ENCODE measurements at regions not wholly inside any gene's neighbourhood (a gene's known extent, or its start where the extent isn't known, plus 50 kb on each side); places are given as distances from the start of the nearest gene placed in this dataset.

DNA sequence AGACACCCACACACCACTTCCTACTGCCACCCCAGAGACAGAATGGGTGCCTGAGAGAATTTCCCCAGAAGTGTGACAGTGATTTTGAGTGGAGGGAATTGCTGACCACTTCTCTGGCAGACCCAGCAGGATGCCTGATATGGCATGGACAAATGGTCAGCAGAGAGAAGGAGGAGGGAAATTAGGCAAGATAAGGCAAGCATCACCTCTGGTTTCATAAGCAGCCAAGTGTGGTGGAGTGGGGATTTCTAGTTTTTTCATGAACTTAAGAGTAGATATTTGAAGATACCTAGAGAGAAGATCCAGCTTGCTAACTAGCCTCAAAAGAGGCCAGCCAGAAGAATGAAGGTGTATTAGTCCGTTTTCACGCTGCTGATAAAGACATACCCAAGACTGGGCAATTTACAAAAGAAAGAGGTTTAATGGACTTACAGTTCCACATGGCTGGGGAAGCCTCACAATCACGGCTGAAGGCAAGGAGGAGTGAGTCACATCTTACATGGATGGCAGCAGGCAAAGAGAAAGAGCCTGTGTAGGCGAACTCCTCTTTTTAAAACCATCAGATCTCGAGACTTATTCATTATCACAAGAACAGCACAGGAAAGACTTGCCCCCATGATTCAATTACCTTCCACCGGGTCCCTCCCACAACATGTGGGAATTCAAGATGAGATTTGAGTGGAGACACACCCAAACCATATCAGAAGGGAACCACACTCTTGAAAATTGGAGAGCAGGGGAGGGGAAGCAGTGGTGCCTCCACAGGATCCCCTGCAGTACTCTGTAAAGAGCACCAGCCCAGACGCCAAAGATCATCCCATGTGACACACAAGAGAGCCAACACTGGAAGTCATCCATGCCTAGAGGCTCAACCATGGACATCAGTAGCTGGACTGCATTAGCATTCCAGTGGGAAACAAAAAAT is 64.2 kb downstream of the RBM43 start:
- Mint-ChIP-seq H3K27me3 (peaks cover 0 to 11% (median 5%) of the 10 kb centered on the region in 5 donors), H3K27ac (no peak overlapping the region), H3K4me1 (peaks cover 0 to 14% (median 7%) of the 10 kb centered on the region in 7 donors), H3K9me3 (peaks cover 0 to 6% (median 0%) of the 10 kb centered on the region in 11 donors), H3K4me3 (no peak overlapping the region), H3K36me3 (no peaks in the 10 kb centered on the region)
- intact Hi-C loops (cut with micrococcal nuclease), result no loop called here
- no peak for ATAC-seq
- H3K36me3 ChIP-seq (ENCODE audit: control insufficient read depth in 2 of 3, insufficient read depth in 3 of 3, low read length in 3 of 3), result no peaks in the 10 kb centered on the region
- ChIA-PET CTCF (no interaction called here), POLR2A (no interaction called here)
- H3K9me3 ChIP-seq (ENCODE audit: control insufficient read depth in 2 of 3, low read length in 3 of 3), result no peaks in the 10 kb centered on the region
- no peak overlapping the region for H3K27ac ChIP-seq (ENCODE audit: low read depth, low read length)
- H3K4me3 ChIP-seq (ENCODE audit: low read length), result no peak overlapping the region
- no peaks in the 10 kb centered on the region for H3K4me1 ChIP-seq (ENCODE audit: control insufficient read depth in 2 of 2, insufficient read depth in 2 of 2, low read length in 2 of 2)
- DNase-seq, result no peak
- H3K27me3 ChIP-seq (ENCODE audit: control insufficient read depth in 2 of 2, insufficient read depth in 2 of 2, low read length in 2 of 2), result no peaks in the 10 kb centered on the region

DNA sequence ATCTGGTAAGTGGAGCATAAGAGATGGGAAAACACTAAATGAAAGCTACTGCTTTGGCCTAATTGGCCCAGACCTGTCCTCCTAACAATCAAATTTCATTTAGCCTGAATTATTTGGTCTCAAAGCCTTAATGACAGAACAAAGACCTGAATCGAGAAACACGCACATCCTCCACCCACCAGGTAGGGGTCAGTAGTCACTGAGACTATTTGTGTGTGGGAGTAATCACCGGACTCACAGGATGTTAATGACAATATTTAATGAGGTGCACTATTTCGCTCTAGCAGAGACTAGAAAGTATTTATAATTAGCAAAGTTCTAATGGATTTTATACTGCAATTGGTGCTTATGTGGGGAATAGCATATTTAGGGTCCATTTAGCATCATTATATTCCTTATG is 68.1 kb downstream of the RBM43 start:
- POLR2A ChIA-PET, result no interaction called here
- no peak overlapping the region for H3K4me3 Mint-ChIP-seq
- H3K9me3 Mint-ChIP-seq, result peaks cover 0 to 6% (median 0%) of the 10 kb centered on the region in 11 donors

DNA sequence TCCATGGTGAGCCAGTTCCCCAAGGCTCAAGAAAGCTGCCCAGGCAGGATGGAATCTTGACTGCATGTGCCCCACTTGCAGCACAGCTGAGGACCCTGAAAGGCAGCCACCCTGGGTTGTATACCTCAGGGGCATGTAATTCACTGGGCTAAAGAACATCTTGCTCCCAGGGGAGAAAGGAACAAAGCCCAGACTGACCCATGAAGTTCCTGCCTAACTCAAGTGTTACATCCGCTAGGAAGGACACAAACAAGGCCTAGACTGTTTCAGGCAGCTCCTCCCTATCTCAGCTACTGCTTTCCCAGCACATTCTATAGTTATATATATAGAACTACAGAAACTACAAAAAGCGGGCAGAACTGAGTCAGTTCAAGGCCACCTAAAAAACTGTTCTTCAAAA is 69.0 kb downstream of the RBM43 start:
- no peaks in the 10 kb centered on the region for H3K36me3 ChIP-seq (ENCODE audit: control insufficient read depth in 2 of 3, insufficient read depth in 3 of 3, low read length in 3 of 3)
- POLR2A ChIA-PET, result no interaction called here

More for the DNA sequence above, 68.1 kb downstream of the RBM43 start:
- Mint-ChIP-seq H3K27me3 (peaks cover 0 to 11% (median 4%) of the 10 kb centered on the region in 5 donors), H3K36me3 (no peaks in the 10 kb centered on the region), H3K4me1 (peaks cover 0 to 16% (median 8%) of the 10 kb centered on the region in 7 donors), H3K27ac (no peak overlapping the region)
- Histone ChIP-seq H3K27ac (ENCODE audit: low read depth, low read length) (no peak overlapping the region), H3K9me3 (ENCODE audit: control insufficient read depth in 2 of 3, low read length in 3 of 3) (no peaks in the 10 kb centered on the region), H3K4me1 (ENCODE audit: control insufficient read depth in 2 of 2, insufficient read depth in 2 of 2, low read length in 2 of 2) (no peaks in the 10 kb centered on the region), H3K4me3 (ENCODE audit: low read length) (no peak overlapping the region), H3K27me3 (ENCODE audit: control insufficient read depth in 2 of 2, insufficient read depth in 2 of 2, low read length in 2 of 2) (no peaks in the 10 kb centered on the region), H3K36me3 (ENCODE audit: control insufficient read depth in 2 of 3, insufficient read depth in 3 of 3, low read length in 3 of 3) (no peaks in the 10 kb centered on the region)
- no peak for DNase-seq
- CTCF ChIA-PET, result no interaction called here
- intact Hi-C loops (cut with micrococcal nuclease), result no loop called here
- no peak for ATAC-seq

DNA sequence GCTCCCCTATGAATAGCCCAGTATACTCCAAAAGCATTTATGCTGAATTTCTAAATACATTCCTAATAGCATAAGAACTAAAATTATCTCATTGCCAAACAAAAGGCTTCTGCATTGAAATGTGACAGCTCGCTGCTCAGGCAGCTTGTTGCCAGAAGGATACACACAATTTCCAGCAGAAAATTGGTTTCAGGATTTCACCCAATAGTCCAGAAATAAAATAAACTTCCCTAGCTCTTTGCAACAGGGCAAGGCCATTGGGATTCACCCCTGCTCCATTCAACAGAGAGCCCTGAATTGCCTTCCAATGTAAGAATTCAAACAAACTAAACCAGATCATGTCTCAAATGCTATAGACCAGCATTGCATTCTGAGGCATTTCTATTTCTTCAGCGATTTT is 70.7 kb downstream of the RBM43 start:
- POLR2A ChIA-PET, result no interaction called here
- H3K4me3 Mint-ChIP-seq, result no peak overlapping the region
- ATAC-seq, result no peak
- DNase-seq, result no peak
- peaks cover 0 to 16% (median 9%) of the 10 kb centered on the region in 7 donors for H3K4me1 Mint-ChIP-seq
- Histone ChIP-seq H3K4me3 (ENCODE audit: low read length) (no peak overlapping the region), H3K9me3 (ENCODE audit: control insufficient read depth in 2 of 3, low read length in 3 of 3) (no peaks in the 10 kb centered on the region), H3K27ac (ENCODE audit: low read depth, low read length) (no peak overlapping the region), H3K36me3 (ENCODE audit: control insufficient read depth in 2 of 3, insufficient read depth in 3 of 3, low read length in 3 of 3) (no peaks in the 10 kb centered on the region), H3K27me3 (ENCODE audit: control insufficient read depth in 2 of 2, insufficient read depth in 2 of 2, low read length in 2 of 2) (no peaks in the 10 kb centered on the region), H3K4me1 (ENCODE audit: control insufficient read depth in 2 of 2, insufficient read depth in 2 of 2, low read length in 2 of 2) (no peaks in the 10 kb centered on the region)
- CTCF ChIA-PET, result no interaction called here
- H3K27ac Mint-ChIP-seq, result no peak overlapping the region
- no peaks in the 10 kb centered on the region for H3K36me3 Mint-ChIP-seq
- intact Hi-C loops (cut with micrococcal nuclease), result no loop called here
- peaks cover 0 to 5% (median 0%) of the 10 kb centered on the region in 5 donors for H3K27me3 Mint-ChIP-seq
- peaks cover 0 to 2% (median 0%) of the 10 kb centered on the region in 11 donors for H3K9me3 Mint-ChIP-seq

More for the DNA sequence above, 69.0 kb downstream of the RBM43 start:
- no peaks in the 10 kb centered on the region for H3K9me3 ChIP-seq (ENCODE audit: control insufficient read depth in 2 of 3, low read length in 3 of 3)
- DNase-seq, result no peak
- Mint-ChIP-seq H3K9me3 (peaks cover 0 to 4% (median 0%) of the 10 kb centered on the region in 11 donors), H3K4me1 (peaks cover 0 to 16% (median 9%) of the 10 kb centered on the region in 7 donors), H3K27ac (no peak overlapping the region), H3K4me3 (no peak overlapping the region), H3K27me3 (peaks cover 0 to 11% (median under 1%) of the 10 kb centered on the region in 5 donors), H3K36me3 (no peaks in the 10 kb centered on the region)
- no peak overlapping the region for H3K27ac ChIP-seq (ENCODE audit: low read depth, low read length)
- intact Hi-C loops (cut with micrococcal nuclease), result no loop called here
- CTCF ChIA-PET, result no interaction called here
- H3K4me3 ChIP-seq (ENCODE audit: low read length), result no peak overlapping the region
- no peaks in the 10 kb centered on the region for H3K27me3 ChIP-seq (ENCODE audit: control insufficient read depth in 2 of 2, insufficient read depth in 2 of 2, low read length in 2 of 2)
- ATAC-seq, result no peak
- no peaks in the 10 kb centered on the region for H3K4me1 ChIP-seq (ENCODE audit: control insufficient read depth in 2 of 2, insufficient read depth in 2 of 2, low read length in 2 of 2)

DNA sequence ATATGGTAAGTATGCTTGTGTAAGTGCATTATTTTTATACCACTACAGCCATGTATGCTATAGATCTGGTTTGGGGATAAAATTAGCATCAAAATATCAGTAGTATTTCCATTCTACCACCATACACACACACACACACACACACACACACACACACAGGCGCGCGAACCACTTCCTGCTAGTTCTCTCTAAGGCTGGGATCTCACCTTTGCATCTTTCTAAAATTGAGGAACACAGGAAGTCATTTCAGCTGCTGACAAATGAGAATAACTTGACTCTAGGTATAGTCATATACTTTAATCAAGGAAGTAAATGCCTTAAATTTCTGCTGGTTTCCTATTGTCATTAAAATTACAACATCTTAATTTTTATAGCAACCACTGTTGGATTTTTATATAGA is 72.5 kb downstream of the RBM43 start:
- H3K27me3 ChIP-seq (ENCODE audit: control insufficient read depth in 2 of 2, insufficient read depth in 2 of 2, low read length in 2 of 2), result no peaks in the 10 kb centered on the region
- H3K4me3 Mint-ChIP-seq, result peak overlapping the region in 4 of 10 donors; percentile 26 to 35 (median 28)
- POLR2A ChIA-PET, result no interaction called here
- H3K9me3 Mint-ChIP-seq, result peaks cover 0 to 3% (median 0%) of the 10 kb centered on the region in 11 donors
- CTCF ChIA-PET, result no interaction called here
- intact Hi-C loops (cut with micrococcal nuclease), result no loop called here
- H3K36me3 Mint-ChIP-seq, result no peaks in the 10 kb centered on the region
- no peak overlapping the region for H3K4me3 ChIP-seq (ENCODE audit: low read length)
- no peak overlapping the region for H3K27ac ChIP-seq (ENCODE audit: low read depth, low read length)
- H3K27me3 Mint-ChIP-seq, result peaks cover 0 to 3% (median 0%) of the 10 kb centered on the region in 5 donors
- peak overlapping the region in 4 of 9 donors; percentile 10 to 78 (median 45) for H3K27ac Mint-ChIP-seq
- H3K36me3 ChIP-seq (ENCODE audit: control insufficient read depth in 2 of 3, insufficient read depth in 3 of 3, low read length in 3 of 3), result no peaks in the 10 kb centered on the region
- no peaks in the 10 kb centered on the region for H3K9me3 ChIP-seq (ENCODE audit: control insufficient read depth in 2 of 3, low read length in 3 of 3)
- DNase-seq (peak in 6 of 9 donors; percentile 7 to 64 (median 46)), ATAC-seq (no peak)
- no peaks in the 10 kb centered on the region for H3K4me1 ChIP-seq (ENCODE audit: control insufficient read depth in 2 of 2, insufficient read depth in 2 of 2, low read length in 2 of 2)
- H3K4me1 Mint-ChIP-seq, result peaks cover 0 to 12% (median 9%) of the 10 kb centered on the region in 7 donors

DNA sequence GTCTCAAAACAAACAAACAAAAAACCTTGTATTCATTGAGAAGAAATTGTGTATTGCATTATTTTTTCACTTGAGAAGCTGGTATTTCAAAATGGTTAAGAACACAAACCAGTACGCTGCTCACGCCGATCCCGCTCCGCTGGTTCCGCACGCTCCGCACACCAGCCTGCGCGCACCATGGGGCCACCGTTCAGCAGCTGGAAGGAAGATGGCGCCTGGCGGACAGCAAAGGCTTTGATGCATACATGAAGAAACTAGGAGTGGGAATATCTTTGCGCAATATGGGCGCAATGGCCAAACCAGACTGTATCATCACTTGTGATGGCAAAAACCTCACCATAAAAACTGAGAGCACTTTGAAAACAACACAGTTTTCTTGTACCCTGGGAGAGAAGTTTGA is 75.7 kb downstream of the RBM43 start:
- Mint-ChIP-seq H3K36me3 (no peaks in the 10 kb centered on the region), H3K27ac (no peak overlapping the region), H3K4me3 (no peak overlapping the region), H3K9me3 (peaks cover 0 to 3% (median 0%) of the 10 kb centered on the region in 11 donors), H3K27me3 (peaks cover 0 to 9% (median 3%) of the 10 kb centered on the region in 5 donors), H3K4me1 (peaks cover 0 to 12% (median 9%) of the 10 kb centered on the region in 7 donors)
- ChIA-PET POLR2A (no interaction called here), CTCF (no interaction called here)
- Histone ChIP-seq H3K9me3 (ENCODE audit: control insufficient read depth in 2 of 3, low read length in 3 of 3) (no peaks in the 10 kb centered on the region), H3K4me1 (ENCODE audit: control insufficient read depth in 2 of 2, insufficient read depth in 2 of 2, low read length in 2 of 2) (no peaks in the 10 kb centered on the region), H3K27ac (ENCODE audit: low read depth, low read length) (no peak overlapping the region), H3K36me3 (ENCODE audit: control insufficient read depth in 2 of 3, insufficient read depth in 3 of 3, low read length in 3 of 3) (no peaks in the 10 kb centered on the region), H3K4me3 (ENCODE audit: low read length) (no peak overlapping the region), H3K27me3 (ENCODE audit: control insufficient read depth in 2 of 2, insufficient read depth in 2 of 2, low read length in 2 of 2) (no peaks in the 10 kb centered on the region)
- ATAC-seq, result no peak
- intact Hi-C loops (cut with micrococcal nuclease), result no loop called here
- no peak for DNase-seq

All from naive thymus-derived CD4-positive, alpha-beta T cell (primary cell).